ENCODE measurements at regions not wholly inside any gene's neighbourhood (a gene's known extent, or its start where the extent isn't known, plus 50 kb on each side); places are given as distances from the start of the nearest gene placed in this dataset.

DNA sequence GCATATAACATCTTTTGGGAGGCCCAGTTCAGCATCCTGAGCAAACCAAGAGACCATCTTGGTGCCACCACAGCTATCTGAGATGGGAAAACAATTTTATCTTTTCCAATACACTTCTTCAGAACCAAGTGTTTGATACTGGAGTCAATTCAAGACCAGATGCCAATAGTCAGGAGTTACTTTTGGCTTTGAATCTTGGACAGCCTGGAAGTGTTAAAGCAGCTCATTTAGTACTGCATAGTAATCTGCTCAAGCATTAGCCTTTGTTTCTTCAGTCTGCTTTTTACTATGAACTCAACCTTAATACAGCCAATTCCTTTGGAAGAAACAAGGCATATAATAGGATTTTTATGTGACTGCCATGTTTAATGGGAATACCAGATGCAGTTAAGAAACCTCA lies 81.9 kb upstream of the TSPAN8 start:
- TF ChIP-seq POLR2A (IDR thresholded peaks at IDR 0.05): no peak
- TF ChIP-seq, protein P1, sequence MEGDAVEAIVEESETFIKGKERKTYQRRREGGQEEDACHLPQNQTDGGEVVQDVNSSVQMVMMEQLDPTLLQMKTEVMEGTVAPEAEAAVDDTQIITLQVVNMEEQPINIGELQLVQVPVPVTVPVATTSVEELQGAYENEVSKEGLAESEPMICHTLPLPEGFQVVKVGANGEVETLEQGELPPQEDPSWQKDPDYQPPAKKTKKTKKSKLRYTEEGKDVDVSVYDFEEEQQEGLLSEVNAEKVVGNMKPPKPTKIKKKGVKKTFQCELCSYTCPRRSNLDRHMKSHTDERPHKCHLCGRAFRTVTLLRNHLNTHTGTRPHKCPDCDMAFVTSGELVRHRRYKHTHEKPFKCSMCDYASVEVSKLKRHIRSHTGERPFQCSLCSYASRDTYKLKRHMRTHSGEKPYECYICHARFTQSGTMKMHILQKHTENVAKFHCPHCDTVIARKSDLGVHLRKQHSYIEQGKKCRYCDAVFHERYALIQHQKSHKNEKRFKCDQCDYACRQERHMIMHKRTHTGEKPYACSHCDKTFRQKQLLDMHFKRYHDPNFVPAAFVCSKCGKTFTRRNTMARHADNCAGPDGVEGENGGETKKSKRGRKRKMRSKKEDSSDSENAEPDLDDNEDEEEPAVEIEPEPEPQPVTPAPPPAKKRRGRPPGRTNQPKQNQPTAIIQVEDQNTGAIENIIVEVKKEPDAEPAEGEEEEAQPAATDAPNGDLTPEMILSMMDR (IDR thresholded peaks at IDR 0.05): no peak
